ENCODE measurements at regions not wholly inside any gene's neighbourhood (a gene's known extent, or its start where the extent isn't known, plus 50 kb on each side); places are given as distances from the start of the nearest gene placed in this dataset.
"Not testable (repeated sequence)": the region's sequence is repeated elsewhere in the genome, so short reads cannot be mapped to it uniquely, and the experiment has no call there.

- Histone ChIP-seq H4K91ac (ENCODE audit: low read depth, low read length) (no peak overlapping the region), H2AFZ (ENCODE audit: insufficient read depth, low read length, poor library complexity) (no peak overlapping the region), H3K79me1 (ENCODE audit: low read length) (no peaks in the 10 kb centered on the region), H3K23ac (ENCODE audit: low read length) (no peak overlapping the region), H3K18ac (ENCODE audit: low read length) (no peak overlapping the region), H2BK5ac (ENCODE audit: low read depth, low read length, poor library complexity) (no peak overlapping the region), H2AK5ac (ENCODE audit: low read length) (no peak overlapping the region), H3K14ac (ENCODE audit: low read length) (no peak overlapping the region), H3K9ac (ENCODE audit: low read length) (no peak overlapping the region), H3K79me2 (ENCODE audit: control insufficient read depth, insufficient read depth, low read length, poor library complexity) (no peaks in the 10 kb centered on the region), H4K8ac (ENCODE audit: low read depth, low read length) (no peak overlapping the region), H3K4me3 (ENCODE audit: low read depth, low read length) (no peak overlapping the region), H2BK12ac (ENCODE audit: low read length) (no peak overlapping the region), H3K4me1 (ENCODE audit: control insufficient read depth in 1 of 2, insufficient read depth in 2 of 2, low read length in 2 of 2) (no peaks in the 10 kb centered on the region), H3K27me3 (ENCODE audit: insufficient read depth, low read length) (no peaks in the 10 kb centered on the region), H3K27ac (ENCODE audit: low read depth, low read length) (no peak overlapping the region), H2BK120ac (ENCODE audit: insufficient read depth, low read length, poor library complexity) (no peak overlapping the region), H3K9me3 (ENCODE audit: insufficient read depth, low read depth, low read length) (peaks cover 2% of the 10 kb centered on the region), H3K36me3 (ENCODE audit: control insufficient read depth in 1 of 2, insufficient read depth in 2 of 2, low read length in 2 of 2) (no peaks in the 10 kb centered on the region), H4K12ac (ENCODE audit: low read depth, low read length) (no peak overlapping the region), H3K4ac (ENCODE audit: low read depth, low read length) (no peak overlapping the region), H3K4me2 (ENCODE audit: low read length) (no peak overlapping the region)
- no peak for DNase-seq
Measured at GRCh38 chr21:15453261-15453660, 276.5 kb upstream of the USP25 start.

- not testable (repeated sequence) for H3K36me3 ChIP-seq (ENCODE audit: control insufficient read depth in 1 of 2, insufficient read depth in 2 of 2, low read length in 2 of 2); H2AFZ ChIP-seq (ENCODE audit: insufficient read depth, low read length, poor library complexity); DNase-seq; H3K27me3 ChIP-seq (ENCODE audit: insufficient read depth, low read length); H3K23ac ChIP-seq (ENCODE audit: low read length); H2AK5ac ChIP-seq (ENCODE audit: low read length); H3K27ac ChIP-seq (ENCODE audit: low read depth, low read length); H3K9me3 ChIP-seq (ENCODE audit: insufficient read depth, low read depth, low read length); H4K12ac ChIP-seq (ENCODE audit: low read depth, low read length); H4K91ac ChIP-seq (ENCODE audit: low read depth, low read length); H3K18ac ChIP-seq (ENCODE audit: low read length); H3K4me2 ChIP-seq (ENCODE audit: low read length); H2BK120ac ChIP-seq (ENCODE audit: insufficient read depth, low read length, poor library complexity); H3K4ac ChIP-seq (ENCODE audit: low read depth, low read length); H4K8ac ChIP-seq (ENCODE audit: low read depth, low read length); H2BK12ac ChIP-seq (ENCODE audit: low read length); H2BK5ac ChIP-seq (ENCODE audit: low read depth, low read length, poor library complexity); H3K79me1 ChIP-seq (ENCODE audit: low read length); H3K4me1 ChIP-seq (ENCODE audit: control insufficient read depth in 1 of 2, insufficient read depth in 2 of 2, low read length in 2 of 2); H3K79me2 ChIP-seq (ENCODE audit: control insufficient read depth, insufficient read depth, low read length, poor library complexity); H3K9ac ChIP-seq (ENCODE audit: low read length); H3K4me3 ChIP-seq (ENCODE audit: low read depth, low read length); H3K14ac ChIP-seq (ENCODE audit: low read length)
- no CpG with 5 or more reads among the region's 1 CpG for WGBS (ENCODE audit: extremely low coverage, insufficient coverage, insufficient read length)
Measured at GRCh38 chr21:15453785-15454184, 276.0 kb upstream of the USP25 start.

GRCh38 chr21:15454931-15455330 lies 274.9 kb upstream of the USP25 start:
- H3K27me3 ChIP-seq (ENCODE audit: insufficient read depth, low read length); H2BK12ac ChIP-seq (ENCODE audit: low read length); H2AFZ ChIP-seq (ENCODE audit: insufficient read depth, low read length, poor library complexity); H3K4me3 ChIP-seq (ENCODE audit: low read depth, low read length); H3K4me2 ChIP-seq (ENCODE audit: low read length); H3K14ac ChIP-seq (ENCODE audit: low read length); H4K91ac ChIP-seq (ENCODE audit: low read depth, low read length); H3K9me3 ChIP-seq (ENCODE audit: insufficient read depth, low read depth, low read length); H3K36me3 ChIP-seq (ENCODE audit: control insufficient read depth in 1 of 2, insufficient read depth in 2 of 2, low read length in 2 of 2); H3K4me1 ChIP-seq (ENCODE audit: control insufficient read depth in 1 of 2, insufficient read depth in 2 of 2, low read length in 2 of 2); H4K12ac ChIP-seq (ENCODE audit: low read depth, low read length); H3K9ac ChIP-seq (ENCODE audit: low read length); H3K23ac ChIP-seq (ENCODE audit: low read length); H2AK5ac ChIP-seq (ENCODE audit: low read length); DNase-seq; H3K4ac ChIP-seq (ENCODE audit: low read depth, low read length); H3K18ac ChIP-seq (ENCODE audit: low read length); H3K79me2 ChIP-seq (ENCODE audit: control insufficient read depth, insufficient read depth, low read length, poor library complexity); H4K8ac ChIP-seq (ENCODE audit: low read depth, low read length); H3K79me1 ChIP-seq (ENCODE audit: low read length); H2BK120ac ChIP-seq (ENCODE audit: insufficient read depth, low read length, poor library complexity); H2BK5ac ChIP-seq (ENCODE audit: low read depth, low read length, poor library complexity); H3K27ac ChIP-seq (ENCODE audit: low read depth, low read length): not testable (repeated sequence)
- WGBS (ENCODE audit: extremely low coverage, insufficient coverage, insufficient read length), result no CpG with 5 or more reads among the region's 2 CpGs

GRCh38 chr21:15455819-15456462 lies 273.8 kb upstream of the USP25 start:
- H2BK120ac ChIP-seq (ENCODE audit: insufficient read depth, low read length, poor library complexity), result no peak overlapping the region
- no peaks in the 10 kb centered on the region for H3K27me3 ChIP-seq (ENCODE audit: insufficient read depth, low read length)
- H3K27ac ChIP-seq (ENCODE audit: low read depth, low read length), result no peak overlapping the region
- no peak overlapping the region for H2BK5ac ChIP-seq (ENCODE audit: low read depth, low read length, poor library complexity)
- no peak overlapping the region for H3K4me2 ChIP-seq (ENCODE audit: low read length)
- no peaks in the 10 kb centered on the region for H3K4me1 ChIP-seq (ENCODE audit: control insufficient read depth in 1 of 2, insufficient read depth in 2 of 2, low read length in 2 of 2)
- H3K23ac ChIP-seq (ENCODE audit: low read length), result no peak overlapping the region
- H3K79me1 ChIP-seq (ENCODE audit: low read length), result no peaks in the 10 kb centered on the region
- WGBS (ENCODE audit: extremely low coverage, insufficient coverage, insufficient read length), result no CpG with 5 or more reads among the region's 14 CpGs
- no peak overlapping the region for H4K8ac ChIP-seq (ENCODE audit: low read depth, low read length)
- no peaks in the 10 kb centered on the region for H3K79me2 ChIP-seq (ENCODE audit: control insufficient read depth, insufficient read depth, low read length, poor library complexity)
- no peak overlapping the region for H3K9ac ChIP-seq (ENCODE audit: low read length)
- H2BK12ac ChIP-seq (ENCODE audit: low read length), result no peak overlapping the region
- H3K4me3 ChIP-seq (ENCODE audit: low read depth, low read length), result no peak overlapping the region
- H4K12ac ChIP-seq (ENCODE audit: low read depth, low read length), result no peak overlapping the region
- no peak overlapping the region for H2AFZ ChIP-seq (ENCODE audit: insufficient read depth, low read length, poor library complexity)
- no peak overlapping the region for H3K14ac ChIP-seq (ENCODE audit: low read length)
- H3K9me3 ChIP-seq (ENCODE audit: insufficient read depth, low read depth, low read length), result peaks cover 2% of the 10 kb centered on the region
- H2AK5ac ChIP-seq (ENCODE audit: low read length), result no peak overlapping the region
- H4K91ac ChIP-seq (ENCODE audit: low read depth, low read length), result no peak overlapping the region
- DNase-seq, result no peak
- H3K36me3 ChIP-seq (ENCODE audit: control insufficient read depth in 1 of 2, insufficient read depth in 2 of 2, low read length in 2 of 2), result no peaks in the 10 kb centered on the region
- H3K18ac ChIP-seq (ENCODE audit: low read length), result no peak overlapping the region
- no peak overlapping the region for H3K4ac ChIP-seq (ENCODE audit: low read depth, low read length)

Data from trophoblast cell (in vitro differentiated cells and primary cell).